ENCODE measurements at regions not wholly inside any gene's neighbourhood (a gene's known extent, or its start where the extent isn't known, plus 50 kb on each side); places are given as distances from the start of the nearest gene placed in this dataset.

GRCh38 chr11:80758787-80759186 lies 1318.0 kb upstream of the TENM4 start:
- no peak for DNase-seq
- Mint-ChIP-seq H3K27ac (no peak overlapping the region), H3K4me1 (no peaks in the 10 kb centered on the region), H3K36me3 (ENCODE audit: low read depth) (no peaks in the 10 kb centered on the region), H3K4me3 (no peak overlapping the region), H3K27me3 (no peaks in the 10 kb centered on the region), H3K9me3 (peaks cover 4% of the 10 kb centered on the region)
- CTCF ChIA-PET: no interaction called here
- POLR2A ChIA-PET: no interaction called here

- Mint-ChIP-seq H3K36me3 (ENCODE audit: low read depth) (no peaks in the 10 kb centered on the region), H3K9me3 (peaks cover 8% of the 10 kb centered on the region), H3K27ac (no peak overlapping the region), H3K4me1 (no peaks in the 10 kb centered on the region), H3K27me3 (no peaks in the 10 kb centered on the region), H3K4me3 (no peak overlapping the region)
- no peak for DNase-seq
- CTCF ChIA-PET: interaction anchor here (1.0 kb wide), 1 partner anchor 9 kb away, joined by 3 read pairs; no protein-coding TSS in a partner anchor
- POLR2A ChIA-PET: no interaction called here
These were observed 1307.5 kb upstream of the TENM4 start for GRCh38 chr11:80748207-80748925.

- ChIA-PET CTCF (no interaction called here), POLR2A (no interaction called here)
- no peaks in the 10 kb centered on the region for H3K4me1 Mint-ChIP-seq
- no peaks in the 10 kb centered on the region for H3K36me3 Mint-ChIP-seq (ENCODE audit: low read depth)
- H3K27ac Mint-ChIP-seq: no peak overlapping the region
- no peak for DNase-seq
- no peaks in the 10 kb centered on the region for H3K27me3 Mint-ChIP-seq
- H3K4me3 Mint-ChIP-seq: no peak overlapping the region
- peaks cover 8% of the 10 kb centered on the region for H3K9me3 Mint-ChIP-seq
These were observed 1305.5 kb upstream of the TENM4 start for GRCh38 chr11:80746300-80746699.

GRCh38 chr11:80745416-80745815 lies 1304.6 kb upstream of the TENM4 start:
- Mint-ChIP-seq H3K36me3 (ENCODE audit: low read depth) (no peaks in the 10 kb centered on the region), H3K9me3 (peaks cover 8% of the 10 kb centered on the region), H3K4me1 (no peaks in the 10 kb centered on the region), H3K27me3 (no peaks in the 10 kb centered on the region), H3K27ac (no peak overlapping the region), H3K4me3 (no peak overlapping the region)
- CTCF ChIA-PET: no interaction called here
- DNase-seq: no peak
- POLR2A ChIA-PET: no interaction called here

GRCh38 chr11:80733790-80734189 lies 1293.0 kb upstream of the TENM4 start:
- CTCF ChIA-PET: no interaction called here

GRCh38 chr11:80733361-80733760 lies 1292.5 kb upstream of the TENM4 start:
- ChIA-PET POLR2A (no interaction called here), CTCF (no interaction called here)
- no peaks in the 10 kb centered on the region for H3K36me3 Mint-ChIP-seq (ENCODE audit: low read depth)

More at GRCh38 chr11:80733790-80734189, 1293.0 kb upstream of the TENM4 start:
- Mint-ChIP-seq H3K27ac (no peak overlapping the region), H3K4me1 (no peaks in the 10 kb centered on the region), H3K9me3 (no peaks in the 10 kb centered on the region), H3K27me3 (no peaks in the 10 kb centered on the region), H3K4me3 (no peak overlapping the region), H3K36me3 (ENCODE audit: low read depth) (no peaks in the 10 kb centered on the region)
- POLR2A ChIA-PET: no interaction called here
- DNase-seq: no peak

GRCh38 chr11:80727315-80727714 lies 1286.5 kb upstream of the TENM4 start:
- ChIA-PET CTCF (no interaction called here), POLR2A (no interaction called here)
- Mint-ChIP-seq H3K27ac (no peak overlapping the region), H3K27me3 (no peaks in the 10 kb centered on the region), H3K36me3 (ENCODE audit: low read depth) (no peaks in the 10 kb centered on the region), H3K9me3 (no peaks in the 10 kb centered on the region), H3K4me1 (no peaks in the 10 kb centered on the region), H3K4me3 (no peak overlapping the region)
- DNase-seq: no peak

More at GRCh38 chr11:80733361-80733760, 1292.5 kb upstream of the TENM4 start:
- Mint-ChIP-seq H3K4me1 (no peaks in the 10 kb centered on the region), H3K27me3 (no peaks in the 10 kb centered on the region), H3K9me3 (no peaks in the 10 kb centered on the region), H3K4me3 (no peak overlapping the region), H3K27ac (no peak overlapping the region)
- no peak for DNase-seq

- Mint-ChIP-seq H3K27me3 (no peaks in the 10 kb centered on the region), H3K36me3 (ENCODE audit: low read depth) (no peaks in the 10 kb centered on the region), H3K27ac (no peak overlapping the region), H3K9me3 (no peaks in the 10 kb centered on the region), H3K4me3 (no peak overlapping the region), H3K4me1 (no peaks in the 10 kb centered on the region)
- DNase-seq: no peak
- ChIA-PET CTCF (no interaction called here), POLR2A (no interaction called here)
These were observed 1285.4 kb upstream of the TENM4 start for GRCh38 chr11:80726236-80726635.

GRCh38 chr11:80724366-80724765 lies 1283.5 kb upstream of the TENM4 start:
- no peak for DNase-seq
- H3K4me1 Mint-ChIP-seq: no peaks in the 10 kb centered on the region
- H3K27me3 Mint-ChIP-seq: no peaks in the 10 kb centered on the region
- no peaks in the 10 kb centered on the region for H3K36me3 Mint-ChIP-seq (ENCODE audit: low read depth)
- ChIA-PET CTCF (interaction anchor here (0.6 kb wide), 1 partner anchor 1366 kb away, joined by 3 read pairs; no protein-coding TSS in a partner anchor), POLR2A (no interaction called here)
- H3K27ac Mint-ChIP-seq: no peak overlapping the region
- no peaks in the 10 kb centered on the region for H3K9me3 Mint-ChIP-seq
- no peak overlapping the region for H3K4me3 Mint-ChIP-seq

GRCh38 chr11:80722629-80723028 lies 1281.8 kb upstream of the TENM4 start:
- no peaks in the 10 kb centered on the region for H3K27me3 Mint-ChIP-seq

GRCh38 chr11:80720295-80720694 lies 1279.5 kb upstream of the TENM4 start:
- DNase-seq: no peak
- peaks cover 2% of the 10 kb centered on the region for H3K9me3 Mint-ChIP-seq
- no peak overlapping the region for H3K27ac Mint-ChIP-seq
- POLR2A ChIA-PET: no interaction called here
- no peaks in the 10 kb centered on the region for H3K4me1 Mint-ChIP-seq
- H3K36me3 Mint-ChIP-seq (ENCODE audit: low read depth): no peaks in the 10 kb centered on the region
- no peak overlapping the region for H3K4me3 Mint-ChIP-seq
- H3K27me3 Mint-ChIP-seq: no peaks in the 10 kb centered on the region
- CTCF ChIA-PET: no interaction called here

More at GRCh38 chr11:80722629-80723028, 1281.8 kb upstream of the TENM4 start:
- Mint-ChIP-seq H3K4me1 (no peaks in the 10 kb centered on the region), H3K4me3 (no peak overlapping the region), H3K27ac (no peak overlapping the region), H3K36me3 (ENCODE audit: low read depth) (no peaks in the 10 kb centered on the region), H3K9me3 (peaks cover under 1% of the 10 kb centered on the region)
- POLR2A ChIA-PET: no interaction called here
- no peak for DNase-seq
- CTCF ChIA-PET: no interaction called here

- H3K36me3 Mint-ChIP-seq (ENCODE audit: low read depth): no peaks in the 10 kb centered on the region
- no peaks in the 10 kb centered on the region for H3K27me3 Mint-ChIP-seq
- no peak overlapping the region for H3K4me3 Mint-ChIP-seq
- H3K9me3 Mint-ChIP-seq: peaks cover 2% of the 10 kb centered on the region
- CTCF ChIA-PET: no interaction called here
- H3K27ac Mint-ChIP-seq: no peak overlapping the region
- H3K4me1 Mint-ChIP-seq: no peaks in the 10 kb centered on the region
- DNase-seq: no peak
- POLR2A ChIA-PET: no interaction called here
These were observed 1278.4 kb upstream of the TENM4 start for GRCh38 chr11:80719292-80719646.

- no peak for DNase-seq
- H3K4me3 Mint-ChIP-seq: no peak overlapping the region
- H3K4me1 Mint-ChIP-seq: no peaks in the 10 kb centered on the region
These were observed 1277.9 kb upstream of the TENM4 start for GRCh38 chr11:80718611-80719291.

GRCh38 chr11:80702264-80702663 lies 1261.4 kb upstream of the TENM4 start:
- ChIA-PET CTCF (no interaction called here), POLR2A (no interaction called here)
- no peak overlapping the region for H3K4me3 Mint-ChIP-seq
- peaks cover 17% of the 10 kb centered on the region for H3K9me3 Mint-ChIP-seq
- DNase-seq: no peak
- H3K27me3 Mint-ChIP-seq: no peaks in the 10 kb centered on the region
- no peaks in the 10 kb centered on the region for H3K4me1 Mint-ChIP-seq
- no peak overlapping the region for H3K27ac Mint-ChIP-seq
- no peaks in the 10 kb centered on the region for H3K36me3 Mint-ChIP-seq (ENCODE audit: low read depth)

More at GRCh38 chr11:80718611-80719291, 1277.9 kb upstream of the TENM4 start:
- Mint-ChIP-seq H3K27ac (no peak overlapping the region), H3K27me3 (no peaks in the 10 kb centered on the region), H3K36me3 (ENCODE audit: low read depth) (no peaks in the 10 kb centered on the region), H3K9me3 (peaks cover 2% of the 10 kb centered on the region)
- ChIA-PET POLR2A (no interaction called here), CTCF (no interaction called here)

Data from activated CD4-positive, alpha-beta T cell treated with anti-CD3 and anti-CD28 coated beads, Interleukin-2, amount 10 ng/mL, durations not matched to agents 7 days and 5 days (primary cell).